Neural cell (in vitro differentiated cells): ENCODE measurements at regions not wholly inside any gene's neighbourhood (a gene's known extent, or its start where the extent isn't known, plus 50 kb on each side); places are given as distances from the start of the nearest gene placed in this dataset.

Experiments
- H2AFZ ChIP-seq: fragments of 200-600, 300-800 bp; sonication (generic), shearing (Covaris generic); 2 replicates; pipeline ENCODE4 v1.6.0; 2014; ENCODE audit warnings: low read depth, mild to moderate bottlenecking, antibody characterized with exemption, low read length, moderate library complexity
- H3F3A ChIP-seq: fragments of 200-600 bp; shearing (Covaris generic); 2 replicates; pipeline ENCODE4 v1.6.1; 2016; ENCODE audit warnings: mild to moderate bottlenecking, moderate library complexity, mixed read lengths, antibody characterized with exemption, low read length; ENCODE audit not compliant: insufficient read depth, poor library complexity, severe bottlenecking
- H3K27ac ChIP-seq: fragments of 200-600, 300-800 bp; sonication (generic), shearing (Covaris generic); 2 replicates; pipeline ENCODE4 v1.5.1; 2014; ENCODE audit warnings: mild to moderate bottlenecking, low read length, moderate library complexity
- H3K27me3 ChIP-seq: fragments of 300-800, 200-600 bp; sonication (generic), shearing (Covaris generic); 2 replicates; pipeline ENCODE4 v1.6.0; 2014; ENCODE audit warnings: mild to moderate bottlenecking, low read depth, low read length, moderate library complexity; ENCODE audit not compliant: insufficient read depth
- H3K36me3 ChIP-seq: fragments of 300-800, 200-600 bp; sonication (generic), shearing (Covaris generic); 2 replicates; pipeline ENCODE4 v1.5.1; 2014; ENCODE audit warnings: mild to moderate bottlenecking, antibody characterized with exemption, low read length, moderate library complexity; ENCODE audit not compliant: insufficient read depth
- H3K4me2 ChIP-seq: fragments of 300-800, 200-600 bp; sonication (generic), shearing (Covaris generic); 2 replicates; pipeline ENCODE4 v1.6.0; 2014; ENCODE audit warnings: mild to moderate bottlenecking, low read length
- H3K4me3 ChIP-seq: fragments of 300-800, 200-600 bp; sonication (generic), shearing (Covaris generic); 2 replicates; pipeline ENCODE4 v1.5.1; 2014; ENCODE audit warnings: mild to moderate bottlenecking, low read length, moderate library complexity
- H3K79me2 ChIP-seq: fragments of 200-600 bp; shearing (Covaris generic); replicated peaks from 2 replicates; pipeline ENCODE4 v1.6.0; 2014; ENCODE audit warnings: mild to moderate bottlenecking, low read length, moderate library complexity; ENCODE audit not compliant: insufficient read depth
- H3K9ac ChIP-seq: fragments of 300-800, 200-600 bp; sonication (generic), shearing (Covaris generic); 2 replicates; pipeline ENCODE4 v1.6.1; 2016; ENCODE audit warnings: mild to moderate bottlenecking, low read length, mixed read lengths
- H3K9me2 ChIP-seq: fragments of 200-600 bp; shearing (Covaris generic); 2 replicates; pipeline ENCODE4 v1.6.1; 2016; ENCODE audit warnings: mild to moderate bottlenecking, low read length, mixed read lengths; ENCODE audit not compliant: insufficient read depth
- H3K9me3 ChIP-seq: fragments of 200-600, 300-800 bp; sonication (generic), shearing (Covaris generic); 2 replicates; pipeline ENCODE4 v1.6.1; 2016; ENCODE audit warnings: mild to moderate bottlenecking, mixed run types, low read length, moderate library complexity, mixed read lengths
- H4K20me1 ChIP-seq: fragments of 200-600 bp; shearing (Covaris generic); 2 replicates; pipeline ENCODE4 v1.6.1; 2016; ENCODE audit warnings: mild to moderate bottlenecking, mixed run types; ENCODE audit not compliant: insufficient read depth
- EP300 ChIP-seq: fragments of 450-650 bp; conservative IDR thresholded peaks from 2 replicates; pipeline ENCODE4 v1.6.1; 2014; ENCODE audit warnings: antibody characterized with exemption, mild to moderate bottlenecking, moderate library complexity; ENCODE audit not compliant: poor library complexity, severe bottlenecking
- EZH2 ChIP-seq: fragments of 200-600, 300-800 bp; shearing (Covaris generic), sonication (generic); IDR thresholded peaks from 2 replicates; pipeline ENCODE4 v1.6.1; 2014; ENCODE audit warnings: antibody characterized with exemption, low read length, borderline replicate concordance, mild to moderate bottlenecking; ENCODE audit not compliant: insufficient read depth, poor library complexity, severe bottlenecking
- MXI1 ChIP-seq: fragments of 450-650 bp; conservative IDR thresholded peaks from 2 replicates; pipeline ENCODE4 v1.6.1; 2014; ENCODE audit warnings: antibody characterized with exemption, mild to moderate bottlenecking; ENCODE audit not compliant: poor library complexity, severe bottlenecking
- POLR2AphosphoS5 ChIP-seq: IDR thresholded peaks from 2 replicates; pipeline ENCODE4 v1.6.1; 2012
- RAD21 ChIP-seq: fragments of 450-650 bp; conservative IDR thresholded peaks from 2 replicates; pipeline ENCODE4 v1.6.1; 2014; ENCODE audit warnings: antibody characterized with exemption, mild to moderate bottlenecking, moderate library complexity
- SMC3 ChIP-seq: fragments of 450-650 bp; conservative IDR thresholded peaks from 2 replicates; pipeline ENCODE4 v1.6.1; 2014; ENCODE audit warnings: antibody characterized with exemption, mild to moderate bottlenecking, moderate library complexity; ENCODE audit not compliant: poor library complexity
- TAF1 ChIP-seq: IDR thresholded peaks from 2 replicates; pipeline ENCODE4 v1.6.1; 2012; ENCODE audit warnings: low read depth
- TF ChIP-seq, protein P1 (sequence below): fragments of 450-650 bp; IDR thresholded peaks from 2 replicates; pipeline ENCODE4 v1.5.1; 2014; ENCODE audit warnings: antibody characterized with exemption, mild to moderate bottlenecking, moderate library complexity; ENCODE audit not compliant: poor library complexity, severe bottlenecking
- TF ChIP-seq, protein P2 (sequence below): IDR thresholded peaks from 2 replicates; pipeline ENCODE4 v1.6.1; 2012; ENCODE audit warnings: borderline replicate concordance

DNA sequence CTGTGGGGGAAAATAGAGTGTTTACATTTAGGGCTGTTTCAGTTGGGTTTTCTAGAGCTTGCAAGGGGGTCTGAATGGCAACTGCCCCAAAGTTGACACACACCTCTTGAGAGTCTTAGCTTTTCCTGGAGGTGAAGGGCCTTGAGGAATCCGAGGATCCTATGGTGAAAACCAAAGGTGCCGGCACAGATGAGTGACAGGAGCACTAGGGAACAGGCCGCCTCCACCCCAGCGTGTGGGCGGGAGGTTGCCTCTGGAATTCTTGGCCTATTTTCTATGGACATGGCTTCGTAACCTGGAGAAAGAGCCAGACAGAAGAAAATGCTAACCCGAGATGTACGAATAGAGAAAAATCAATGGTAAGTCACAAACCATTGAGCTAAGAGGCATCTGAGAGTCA, 283.2 kb upstream of the FOXQ1 start:
- H3K4me3 ChIP-seq = no peak overlapping the region
- no peak overlapping the region for H3K4me2 ChIP-seq
- H4K20me1 ChIP-seq = no peaks in the 10 kb centered on the region
- no peak overlapping the region for H2AFZ ChIP-seq
- H3K79me2 ChIP-seq = no peaks in the 10 kb centered on the region
- no peaks in the 10 kb centered on the region for H3K36me3 ChIP-seq
- no peak for TF ChIP-seq EP300
- TF ChIP-seq SMC3 = no peak
- no peak for TF ChIP-seq MXI1
- no peak for TF ChIP-seq EZH2
- TF ChIP-seq POLR2AphosphoS5 = no peak
- TF ChIP-seq TAF1 = no peak
- TF ChIP-seq, protein P1, sequence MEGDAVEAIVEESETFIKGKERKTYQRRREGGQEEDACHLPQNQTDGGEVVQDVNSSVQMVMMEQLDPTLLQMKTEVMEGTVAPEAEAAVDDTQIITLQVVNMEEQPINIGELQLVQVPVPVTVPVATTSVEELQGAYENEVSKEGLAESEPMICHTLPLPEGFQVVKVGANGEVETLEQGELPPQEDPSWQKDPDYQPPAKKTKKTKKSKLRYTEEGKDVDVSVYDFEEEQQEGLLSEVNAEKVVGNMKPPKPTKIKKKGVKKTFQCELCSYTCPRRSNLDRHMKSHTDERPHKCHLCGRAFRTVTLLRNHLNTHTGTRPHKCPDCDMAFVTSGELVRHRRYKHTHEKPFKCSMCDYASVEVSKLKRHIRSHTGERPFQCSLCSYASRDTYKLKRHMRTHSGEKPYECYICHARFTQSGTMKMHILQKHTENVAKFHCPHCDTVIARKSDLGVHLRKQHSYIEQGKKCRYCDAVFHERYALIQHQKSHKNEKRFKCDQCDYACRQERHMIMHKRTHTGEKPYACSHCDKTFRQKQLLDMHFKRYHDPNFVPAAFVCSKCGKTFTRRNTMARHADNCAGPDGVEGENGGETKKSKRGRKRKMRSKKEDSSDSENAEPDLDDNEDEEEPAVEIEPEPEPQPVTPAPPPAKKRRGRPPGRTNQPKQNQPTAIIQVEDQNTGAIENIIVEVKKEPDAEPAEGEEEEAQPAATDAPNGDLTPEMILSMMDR = no peak
- TF ChIP-seq RAD21 = no peak
- TF ChIP-seq, protein P2, sequence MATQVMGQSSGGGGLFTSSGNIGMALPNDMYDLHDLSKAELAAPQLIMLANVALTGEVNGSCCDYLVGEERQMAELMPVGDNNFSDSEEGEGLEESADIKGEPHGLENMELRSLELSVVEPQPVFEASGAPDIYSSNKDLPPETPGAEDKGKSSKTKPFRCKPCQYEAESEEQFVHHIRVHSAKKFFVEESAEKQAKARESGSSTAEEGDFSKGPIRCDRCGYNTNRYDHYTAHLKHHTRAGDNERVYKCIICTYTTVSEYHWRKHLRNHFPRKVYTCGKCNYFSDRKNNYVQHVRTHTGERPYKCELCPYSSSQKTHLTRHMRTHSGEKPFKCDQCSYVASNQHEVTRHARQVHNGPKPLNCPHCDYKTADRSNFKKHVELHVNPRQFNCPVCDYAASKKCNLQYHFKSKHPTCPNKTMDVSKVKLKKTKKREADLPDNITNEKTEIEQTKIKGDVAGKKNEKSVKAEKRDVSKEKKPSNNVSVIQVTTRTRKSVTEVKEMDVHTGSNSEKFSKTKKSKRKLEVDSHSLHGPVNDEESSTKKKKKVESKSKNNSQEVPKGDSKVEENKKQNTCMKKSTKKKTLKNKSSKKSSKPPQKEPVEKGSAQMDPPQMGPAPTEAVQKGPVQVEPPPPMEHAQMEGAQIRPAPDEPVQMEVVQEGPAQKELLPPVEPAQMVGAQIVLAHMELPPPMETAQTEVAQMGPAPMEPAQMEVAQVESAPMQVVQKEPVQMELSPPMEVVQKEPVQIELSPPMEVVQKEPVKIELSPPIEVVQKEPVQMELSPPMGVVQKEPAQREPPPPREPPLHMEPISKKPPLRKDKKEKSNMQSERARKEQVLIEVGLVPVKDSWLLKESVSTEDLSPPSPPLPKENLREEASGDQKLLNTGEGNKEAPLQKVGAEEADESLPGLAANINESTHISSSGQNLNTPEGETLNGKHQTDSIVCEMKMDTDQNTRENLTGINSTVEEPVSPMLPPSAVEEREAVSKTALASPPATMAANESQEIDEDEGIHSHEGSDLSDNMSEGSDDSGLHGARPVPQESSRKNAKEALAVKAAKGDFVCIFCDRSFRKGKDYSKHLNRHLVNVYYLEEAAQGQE = no peak
- H3K9me3 ChIP-seq = no peaks in the 10 kb centered on the region
- no peaks in the 10 kb centered on the region for H3K27me3 ChIP-seq
- H3K9ac ChIP-seq = no peak overlapping the region
- no peaks in the 10 kb centered on the region for H3F3A ChIP-seq
- H3K27ac ChIP-seq = no peak overlapping the region
- no peaks in the 10 kb centered on the region for H3K9me2 ChIP-seq

DNA sequence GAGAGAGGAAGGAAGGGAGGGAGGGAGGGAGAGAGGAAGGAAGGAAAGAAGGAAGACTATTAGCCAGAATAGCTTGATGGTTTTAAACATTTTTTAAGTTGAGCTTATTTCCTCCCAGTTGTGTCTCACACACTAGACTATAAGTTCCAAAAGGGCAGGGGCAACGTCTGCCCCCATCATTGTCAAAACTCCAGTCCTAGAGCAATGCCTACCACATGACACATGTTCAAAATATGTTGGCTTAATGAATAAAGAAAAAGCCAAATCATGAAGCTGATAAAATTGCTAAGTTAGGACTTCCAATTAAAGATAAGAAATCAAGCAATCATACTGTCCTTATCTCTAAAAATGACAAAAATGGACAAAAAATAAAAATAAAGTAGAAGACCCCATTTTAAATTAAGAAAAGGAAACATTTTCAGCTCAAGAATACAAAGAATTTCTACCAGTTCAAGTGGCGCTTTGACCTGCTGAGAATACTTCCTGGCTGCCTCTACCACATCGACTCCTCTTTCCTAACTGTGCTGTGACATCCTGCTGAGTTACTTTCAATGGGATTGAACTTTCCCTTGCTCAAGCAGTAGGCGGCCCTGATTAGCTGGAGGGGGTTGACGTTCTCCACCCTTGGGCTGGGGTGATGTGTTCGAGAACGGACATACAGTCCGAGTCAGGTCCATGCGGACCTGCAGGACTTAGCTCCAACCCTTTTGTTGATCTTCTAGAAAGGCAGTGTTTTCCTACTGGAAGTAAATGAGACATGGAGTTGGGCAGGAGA, 283.9 kb upstream of the FOXQ1 start:
- no peak overlapping the region for H3K27ac ChIP-seq
- no peak overlapping the region for H2AFZ ChIP-seq
- H3K9me2 ChIP-seq = no peaks in the 10 kb centered on the region
- H3F3A ChIP-seq = no peaks in the 10 kb centered on the region
- no peak overlapping the region for H3K4me2 ChIP-seq
- H3K9ac ChIP-seq = no peak overlapping the region
- no peaks in the 10 kb centered on the region for H3K27me3 ChIP-seq
- H3K79me2 ChIP-seq = no peaks in the 10 kb centered on the region
- H3K36me3 ChIP-seq = no peaks in the 10 kb centered on the region
- no peak overlapping the region for H3K4me3 ChIP-seq
- no peaks in the 10 kb centered on the region for H3K9me3 ChIP-seq
- no peaks in the 10 kb centered on the region for H4K20me1 ChIP-seq
- TF ChIP-seq SMC3 (no peak), POLR2AphosphoS5 (no peak)
